IPS-NIHi7 (cell line): ENCODE measurements at regions not wholly inside any gene's neighbourhood (a gene's known extent, or its start where the extent isn't known, plus 50 kb on each side); places are given as distances from the start of the nearest gene placed in this dataset.

Experiments
- DNase-seq: peaks from one replicate; pipeline ENCODE4 v3.0.0; 2012; ENCODE audit warnings: mixed read lengths; ENCODE audit errors: extremely low spot score

GRCh38 chrX:805103-805670 is 174.6 kb downstream of the SHOX start:
- no peak for DNase-seq

DNA sequence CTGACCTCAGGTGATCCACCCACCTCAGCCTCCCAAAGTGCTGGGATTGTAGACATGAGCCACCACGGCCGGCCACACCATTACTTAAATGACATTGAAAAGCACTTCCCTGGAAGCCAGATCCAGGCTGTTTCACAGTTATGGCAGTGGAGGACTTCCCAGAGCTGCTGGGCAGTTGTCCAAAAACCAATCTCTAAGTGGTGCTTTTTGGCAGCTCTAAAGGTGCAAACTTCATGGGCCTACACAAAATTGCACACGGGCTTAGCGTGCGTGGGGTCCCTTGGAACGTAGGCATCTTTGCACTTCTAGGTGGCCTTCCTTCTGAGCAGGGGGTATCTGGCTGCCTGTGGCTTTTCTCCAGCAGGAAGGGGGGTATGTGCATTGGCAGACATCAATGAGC is 172.3 kb downstream of the SHOX start:
- DNase-seq = no peak

GRCh38 chrX:799808-800207 is 169.2 kb downstream of the SHOX start:
- DNase-seq = no peak

DNA sequence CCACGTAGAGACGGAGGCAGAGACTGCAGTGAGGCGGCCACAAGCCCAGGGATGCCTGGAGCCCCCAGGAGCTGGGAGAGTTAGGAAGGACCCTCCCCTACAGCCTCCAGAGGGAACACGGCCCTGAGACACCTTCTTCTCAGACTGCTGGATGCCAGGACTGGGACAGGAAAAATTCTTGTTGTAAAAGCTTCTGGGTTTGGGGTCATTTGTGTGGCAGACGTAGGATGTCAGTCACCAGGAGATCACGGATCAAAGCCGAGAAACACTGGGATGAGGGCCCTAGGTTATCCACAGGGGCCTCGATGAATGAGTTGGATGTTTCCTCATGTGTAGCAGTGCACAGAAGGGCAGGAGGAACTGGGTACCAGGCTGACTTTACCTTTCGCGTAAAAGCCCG is 163.7 kb downstream of the SHOX start:
- DNase-seq = no peak

- no peak for DNase-seq
Measured at GRCh38 chrX:793216-793770, 162.7 kb downstream of the SHOX start.

GRCh38 chrX:791479-792034 is 161.0 kb downstream of the SHOX start:
- DNase-seq = peak; percentile 65

DNA sequence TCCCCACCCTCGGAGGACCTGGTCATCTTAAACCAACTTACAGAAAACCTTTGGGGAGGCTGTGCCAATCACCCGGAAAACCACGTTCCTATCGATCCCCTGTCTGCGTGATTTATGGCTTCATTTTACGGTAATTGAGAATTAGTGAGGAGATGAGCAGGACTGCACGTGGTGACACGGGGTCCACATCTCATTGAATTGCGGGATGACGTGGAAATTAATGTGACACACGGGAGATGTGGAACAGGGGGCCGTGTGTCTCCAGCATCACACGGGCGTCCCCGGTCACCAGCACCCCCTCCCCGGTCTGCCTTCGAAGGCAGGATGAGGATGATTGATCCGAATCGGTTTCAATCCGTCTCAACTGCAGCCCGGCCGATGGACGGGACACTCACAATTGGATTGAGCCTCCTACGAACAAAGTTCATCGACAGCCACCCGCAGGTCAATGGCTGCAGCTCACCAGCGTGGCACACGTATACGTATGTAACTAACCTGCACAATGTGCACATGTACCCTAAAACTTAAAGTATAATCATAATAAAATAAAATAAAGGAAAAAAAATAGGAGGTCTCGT is 160.3 kb downstream of the SHOX start:
- DNase-seq = no peak

GRCh38 chrX:790041-790506 is 159.5 kb downstream of the SHOX start:
- DNase-seq = no peak

GRCh38 chrX:789096-789495 is 158.5 kb downstream of the SHOX start:
- no peak for DNase-seq

GRCh38 chrX:786441-786881 is 155.9 kb downstream of the SHOX start:
- DNase-seq = no peak

DNA sequence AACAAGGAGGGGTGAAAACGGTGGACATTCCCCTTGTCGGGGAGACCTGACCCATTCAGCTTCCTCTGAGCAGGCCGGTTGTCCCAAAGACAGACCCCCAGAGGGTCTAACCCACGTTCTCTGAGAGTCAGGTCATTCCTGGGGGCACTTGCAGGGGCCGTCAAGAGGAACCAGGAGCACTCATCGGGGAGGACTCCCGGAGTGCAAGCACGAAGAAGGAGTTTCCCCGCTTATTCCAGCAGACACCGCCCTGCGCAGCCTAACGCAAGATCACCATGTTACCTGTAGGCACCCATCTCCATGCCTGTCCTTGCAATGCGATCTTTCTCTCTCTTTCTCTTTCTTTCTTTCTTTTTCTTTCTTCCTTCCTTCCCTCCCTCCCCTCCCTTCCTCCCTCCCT is 154.2 kb downstream of the SHOX start:
- no peak for DNase-seq

DNA sequence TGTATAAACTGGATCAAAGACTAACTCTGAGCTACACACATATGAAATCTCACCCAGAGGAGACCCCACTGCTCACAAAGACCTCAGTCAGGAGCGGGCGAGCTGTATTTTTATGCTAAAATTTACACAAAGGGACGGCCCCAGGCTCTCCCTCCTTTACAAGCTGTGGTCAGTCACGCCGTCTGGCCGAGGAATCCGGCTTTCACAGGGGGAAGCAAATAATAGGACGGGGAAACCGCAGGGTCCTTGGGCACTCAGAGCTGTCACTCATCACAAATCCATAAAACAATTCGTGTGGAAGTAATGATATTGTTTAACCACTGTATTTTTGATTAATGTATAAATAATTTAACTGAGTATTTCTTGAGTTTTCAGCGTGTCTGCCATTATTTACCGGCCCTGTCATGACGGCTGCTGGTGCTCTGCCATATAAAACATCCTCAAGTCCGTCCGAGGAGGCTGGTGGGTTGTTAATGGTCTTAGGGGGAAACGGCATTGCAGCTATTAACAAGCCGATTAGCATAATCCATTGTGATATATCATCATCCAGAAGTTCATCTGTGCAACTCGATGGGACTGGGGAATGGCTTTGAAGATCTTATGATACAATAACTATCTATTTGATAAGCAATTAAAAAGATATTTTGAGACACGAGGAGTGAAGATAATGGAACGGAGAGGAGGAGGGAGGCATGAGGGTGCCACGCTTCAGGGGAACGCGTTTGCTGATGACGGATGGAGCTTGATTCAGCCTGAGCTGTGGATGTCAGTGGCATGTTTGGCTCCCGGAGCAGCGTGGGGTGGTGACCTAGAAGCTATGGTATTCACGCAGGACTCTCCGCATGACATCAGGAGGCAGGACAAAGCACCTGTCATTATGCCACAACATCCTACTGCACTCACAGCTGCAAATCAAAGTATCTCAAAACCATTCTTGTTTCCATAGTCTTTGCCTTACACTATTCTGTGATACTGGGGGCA is 150.9 kb downstream of the SHOX start:
- no peak for DNase-seq

DNA sequence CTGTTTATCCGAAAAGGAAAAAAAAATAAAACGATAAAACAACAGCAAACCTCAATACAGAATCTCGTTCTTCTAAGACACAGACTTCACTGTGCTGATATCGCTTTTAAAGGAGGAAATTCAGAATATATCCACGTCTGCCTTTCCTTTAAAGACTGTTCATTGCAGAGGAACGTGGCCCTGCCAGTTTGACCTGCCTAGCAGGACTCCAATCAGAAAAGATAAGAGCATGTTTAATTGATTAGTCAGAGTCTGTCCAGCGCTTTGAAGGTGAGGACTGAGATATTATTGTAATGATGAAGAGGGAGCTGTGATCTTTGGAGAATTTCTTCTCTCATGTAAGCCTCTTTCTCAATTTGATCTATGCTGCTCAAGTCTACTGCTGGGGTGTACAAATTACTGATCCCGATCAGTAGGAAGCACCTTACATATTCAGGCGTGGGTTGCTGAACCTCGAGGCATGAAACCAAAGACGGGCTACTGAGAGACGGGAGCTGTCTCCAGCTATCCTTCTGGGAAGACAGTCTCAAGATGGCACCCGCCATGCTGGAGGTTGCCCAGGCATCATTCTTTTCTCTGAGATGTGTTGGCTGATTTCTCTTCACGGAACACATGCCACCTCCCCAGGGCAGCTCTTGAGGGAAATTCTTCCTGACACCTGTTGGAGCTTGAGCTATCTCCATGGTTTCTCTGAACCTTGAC is 146.1 kb downstream of the SHOX start:
- DNase-seq = no peak

DNA sequence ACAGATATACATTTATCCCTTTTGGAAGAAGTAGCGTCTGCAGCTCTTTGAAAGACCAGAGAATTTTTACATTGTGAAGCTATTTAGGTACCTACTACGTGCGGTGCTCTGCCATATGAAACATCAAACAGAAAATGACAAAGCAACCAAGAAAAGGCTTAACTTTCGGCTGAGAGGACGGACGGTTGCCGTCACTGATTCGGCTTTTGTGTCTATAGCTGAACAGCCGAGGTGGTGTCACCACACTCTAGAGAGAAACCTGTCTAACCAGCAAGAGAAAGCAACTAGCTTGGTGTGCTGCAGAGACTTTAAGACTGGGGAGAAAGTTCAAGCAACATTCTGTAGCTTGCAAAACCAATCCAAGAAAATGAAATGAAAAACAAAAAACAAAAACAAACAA is 145.5 kb downstream of the SHOX start:
- DNase-seq = no peak

DNA sequence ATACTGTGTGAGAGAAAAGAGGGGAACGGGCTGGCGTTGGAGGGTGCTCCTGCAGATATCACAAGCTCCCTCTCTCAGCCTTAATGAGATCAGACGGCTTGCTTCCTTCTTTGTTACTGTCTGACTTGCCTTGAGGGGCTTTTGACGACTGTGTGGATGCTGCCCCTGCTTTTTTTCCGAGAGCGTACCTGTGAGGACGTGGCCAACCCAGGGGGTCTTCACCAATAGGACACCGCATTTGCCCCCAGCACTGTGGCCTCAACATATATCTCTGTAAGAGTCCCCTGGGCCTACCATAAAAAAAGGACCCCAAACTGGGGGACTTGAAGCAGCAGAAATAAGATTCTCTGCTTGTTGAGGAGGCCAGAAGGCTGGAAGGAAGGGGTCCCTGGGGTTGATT is 143.9 kb downstream of the SHOX start:
- no peak for DNase-seq

DNA sequence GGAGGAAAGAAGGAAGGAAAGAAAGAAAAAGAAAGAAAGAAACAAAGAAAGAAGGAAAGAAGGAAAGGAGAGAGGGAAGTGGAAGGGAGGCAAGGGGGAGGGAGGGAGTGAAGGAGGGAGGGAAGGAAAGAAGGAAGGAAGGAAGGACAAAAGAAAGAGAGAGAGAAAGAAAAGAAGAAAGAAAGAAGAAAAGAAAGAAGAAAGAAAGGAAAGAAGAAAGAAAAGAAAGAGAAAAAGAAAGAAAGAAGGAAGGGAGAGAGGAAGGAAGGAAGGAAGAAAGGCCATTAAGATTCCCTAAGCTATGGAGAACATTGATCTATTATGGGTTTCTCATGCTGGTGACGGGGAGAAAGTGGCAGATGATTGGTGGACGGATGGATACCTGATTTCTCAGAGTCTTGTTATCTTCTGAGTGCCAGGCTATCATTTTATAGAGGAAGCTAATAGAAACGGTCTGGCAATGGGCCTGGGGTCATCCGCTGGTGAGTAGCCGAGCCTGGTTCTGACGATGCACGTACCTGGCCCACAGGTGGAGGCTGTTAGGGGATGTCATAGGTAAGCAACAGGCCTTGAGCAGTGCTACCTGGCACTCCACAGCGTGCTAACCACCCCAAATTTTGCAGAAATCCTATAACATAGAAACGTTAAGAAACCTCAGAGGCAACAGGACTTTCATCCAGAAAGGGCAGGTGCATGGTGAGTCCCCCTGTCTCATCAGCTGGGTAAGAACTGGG is 142.9 kb downstream of the SHOX start:
- no peak for DNase-seq

GRCh38 chrX:771536-771935 is 140.9 kb downstream of the SHOX start:
- no peak for DNase-seq

DNA sequence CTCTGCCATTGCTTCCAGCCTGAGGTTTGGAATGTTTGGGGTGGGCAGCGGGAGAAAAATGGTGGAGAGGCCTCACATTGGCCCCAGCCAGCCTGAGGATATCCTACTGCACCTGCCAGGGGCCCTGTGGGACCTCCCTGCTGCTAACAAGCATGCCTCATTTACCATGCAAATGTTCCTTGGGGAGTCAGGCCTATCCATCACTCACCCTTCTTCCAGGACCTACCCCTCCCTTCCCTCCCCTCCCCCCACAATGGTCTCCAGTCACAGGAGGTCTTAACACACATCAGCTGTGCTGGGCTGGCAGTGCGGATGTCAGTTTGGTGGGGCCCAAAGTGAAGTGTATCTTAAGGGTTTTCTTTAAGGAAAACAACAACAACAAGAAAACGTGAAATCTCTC is 139.2 kb downstream of the SHOX start:
- DNase-seq = peak; percentile 65

GRCh38 chrX:768596-768995 is 138.0 kb downstream of the SHOX start:
- no peak for DNase-seq

DNA sequence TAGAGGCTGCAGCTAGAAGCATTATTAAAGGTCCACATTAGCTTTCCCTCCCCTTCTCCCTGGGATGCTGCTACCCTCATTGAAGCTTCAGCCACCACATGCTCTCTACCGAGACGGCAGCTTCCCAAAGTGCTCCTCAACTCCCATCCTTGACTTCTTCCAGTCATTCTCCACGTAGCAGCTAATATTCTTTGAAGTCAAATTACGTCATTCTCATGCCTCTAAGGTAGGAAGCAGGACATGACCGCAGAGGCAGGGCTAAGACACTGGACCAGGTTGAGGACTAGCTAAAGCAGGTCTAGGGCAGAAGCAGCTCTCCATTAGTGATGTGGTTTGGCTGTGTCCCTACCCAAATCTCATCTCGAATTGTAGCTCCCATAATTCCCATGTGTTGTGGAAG is 128.3 kb downstream of the SHOX start:
- no peak for DNase-seq

GRCh38 chrX:750812-751211 is 120.2 kb downstream of the SHOX start:
- DNase-seq = no peak
